GM12873 (cell line): ENCODE measurements at regions not wholly inside any gene's neighbourhood (a gene's known extent, or its start where the extent isn't known, plus 50 kb on each side); places are given as distances from the start of the nearest gene placed in this dataset.

Experiments used
- TF ChIP-seq, protein P1 (sequence below): IDR thresholded peaks from 2 replicates; pipeline ENCODE4 v1.5.1; 2012; ENCODE audit warnings: low read depth, mild to moderate bottlenecking, moderate library complexity, low read length, control low read depth; ENCODE audit not compliant: insufficient read depth; ENCODE audit errors: missing control alignments

DNA sequence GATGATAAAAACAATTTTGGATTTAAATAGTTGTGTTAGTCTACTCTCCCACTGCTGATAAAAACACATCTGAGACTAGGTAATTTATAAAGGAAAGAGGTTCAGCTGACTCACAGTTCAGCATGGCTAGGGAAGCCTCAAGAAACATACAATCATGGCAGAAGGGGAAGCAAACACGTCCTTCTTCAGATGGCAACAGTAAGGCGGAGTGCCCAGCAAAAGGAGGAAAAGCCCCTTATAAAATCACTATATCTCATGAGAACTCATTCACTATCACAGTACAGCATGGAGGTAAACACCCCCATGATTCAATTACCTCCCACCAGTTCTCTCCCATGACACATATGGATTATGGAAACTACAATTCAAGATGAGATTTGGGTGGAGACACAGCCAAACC, 632.1 kb downstream of the SLC16A7 start:
- TF ChIP-seq, protein P1, sequence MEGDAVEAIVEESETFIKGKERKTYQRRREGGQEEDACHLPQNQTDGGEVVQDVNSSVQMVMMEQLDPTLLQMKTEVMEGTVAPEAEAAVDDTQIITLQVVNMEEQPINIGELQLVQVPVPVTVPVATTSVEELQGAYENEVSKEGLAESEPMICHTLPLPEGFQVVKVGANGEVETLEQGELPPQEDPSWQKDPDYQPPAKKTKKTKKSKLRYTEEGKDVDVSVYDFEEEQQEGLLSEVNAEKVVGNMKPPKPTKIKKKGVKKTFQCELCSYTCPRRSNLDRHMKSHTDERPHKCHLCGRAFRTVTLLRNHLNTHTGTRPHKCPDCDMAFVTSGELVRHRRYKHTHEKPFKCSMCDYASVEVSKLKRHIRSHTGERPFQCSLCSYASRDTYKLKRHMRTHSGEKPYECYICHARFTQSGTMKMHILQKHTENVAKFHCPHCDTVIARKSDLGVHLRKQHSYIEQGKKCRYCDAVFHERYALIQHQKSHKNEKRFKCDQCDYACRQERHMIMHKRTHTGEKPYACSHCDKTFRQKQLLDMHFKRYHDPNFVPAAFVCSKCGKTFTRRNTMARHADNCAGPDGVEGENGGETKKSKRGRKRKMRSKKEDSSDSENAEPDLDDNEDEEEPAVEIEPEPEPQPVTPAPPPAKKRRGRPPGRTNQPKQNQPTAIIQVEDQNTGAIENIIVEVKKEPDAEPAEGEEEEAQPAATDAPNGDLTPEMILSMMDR = no peak

DNA sequence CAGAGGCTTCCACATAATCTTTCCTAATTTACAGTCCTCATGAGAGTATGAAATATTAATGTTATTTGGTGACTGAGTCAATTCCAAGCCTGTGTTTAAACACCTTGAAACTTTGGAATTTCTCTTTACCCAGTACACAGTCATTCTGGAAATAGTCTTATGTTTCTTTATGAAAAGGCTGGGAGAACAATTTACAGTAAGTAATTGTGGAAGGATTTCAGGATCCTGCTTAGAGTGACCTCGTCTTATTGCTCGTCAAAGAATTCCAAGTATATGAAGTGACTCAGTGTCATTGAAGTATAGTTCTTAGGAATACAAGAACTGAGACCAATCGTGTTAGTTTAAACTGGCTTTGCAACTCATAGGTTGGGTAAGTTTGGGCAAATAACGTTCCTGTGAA, 634.2 kb downstream of the SLC16A7 start:
- TF ChIP-seq, protein P1 = no peak

DNA sequence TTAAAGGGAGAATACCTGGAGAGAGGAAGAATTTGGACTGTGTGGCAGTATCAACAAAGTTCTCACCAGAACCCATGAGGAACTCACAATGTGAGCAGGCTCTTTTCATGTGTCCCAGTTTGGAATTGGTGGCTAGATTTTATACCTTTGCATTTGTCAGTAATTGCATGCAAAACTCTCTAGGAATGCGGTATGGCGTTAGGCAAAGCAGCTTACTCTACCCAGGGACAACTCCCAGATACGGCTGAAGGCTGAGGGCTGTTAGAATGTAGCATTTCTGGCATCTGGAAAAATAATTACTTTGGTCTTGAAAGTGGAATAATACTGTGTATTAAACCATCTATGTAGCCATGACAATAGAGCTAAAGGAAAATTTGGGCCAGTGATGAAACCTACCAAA, 635.5 kb downstream of the SLC16A7 start:
- TF ChIP-seq, protein P1 = no peak

DNA sequence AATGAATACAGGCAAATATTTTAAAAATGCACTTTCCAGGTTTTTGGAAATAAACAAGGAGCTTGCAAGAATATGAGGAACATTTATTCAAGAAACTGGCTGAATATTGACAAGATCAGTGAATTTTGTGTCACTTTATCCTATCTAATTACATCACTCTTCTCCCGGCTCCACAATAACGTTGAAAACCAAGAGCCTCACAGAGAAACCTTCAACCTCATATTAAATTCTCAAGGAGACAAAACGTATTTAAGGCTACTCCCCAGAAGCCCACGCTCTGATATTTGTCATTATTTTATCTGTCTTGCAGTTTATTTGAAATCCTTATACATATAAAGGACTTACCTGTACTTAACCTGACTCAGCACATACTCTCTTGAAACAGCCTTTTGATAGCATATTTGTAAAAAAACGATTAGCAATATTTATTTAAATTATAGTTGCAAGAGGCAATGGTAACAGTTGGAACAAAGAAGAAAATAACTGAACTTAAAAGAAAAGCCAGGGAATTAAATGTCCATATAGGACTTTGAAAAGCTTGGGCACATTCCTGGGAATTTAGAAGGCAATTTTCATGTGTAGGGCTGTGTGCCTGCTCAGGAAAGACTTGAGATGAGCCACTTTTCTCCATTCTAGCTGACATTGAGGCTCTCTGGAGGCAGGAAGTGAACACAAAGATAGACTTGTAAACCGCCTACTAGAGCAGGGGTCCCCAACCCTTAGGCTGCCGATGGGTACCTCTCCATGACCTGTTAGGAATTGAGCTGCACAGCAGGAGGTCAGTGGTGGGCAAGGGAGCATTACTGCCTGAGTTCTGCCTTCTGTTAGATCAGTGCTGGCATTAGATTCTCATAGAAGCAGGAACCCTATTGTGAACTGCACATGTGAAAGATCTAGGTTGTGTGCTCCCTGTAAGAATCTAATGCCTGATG, 636.4 kb downstream of the SLC16A7 start:
- TF ChIP-seq, protein P1 = no peak

DNA sequence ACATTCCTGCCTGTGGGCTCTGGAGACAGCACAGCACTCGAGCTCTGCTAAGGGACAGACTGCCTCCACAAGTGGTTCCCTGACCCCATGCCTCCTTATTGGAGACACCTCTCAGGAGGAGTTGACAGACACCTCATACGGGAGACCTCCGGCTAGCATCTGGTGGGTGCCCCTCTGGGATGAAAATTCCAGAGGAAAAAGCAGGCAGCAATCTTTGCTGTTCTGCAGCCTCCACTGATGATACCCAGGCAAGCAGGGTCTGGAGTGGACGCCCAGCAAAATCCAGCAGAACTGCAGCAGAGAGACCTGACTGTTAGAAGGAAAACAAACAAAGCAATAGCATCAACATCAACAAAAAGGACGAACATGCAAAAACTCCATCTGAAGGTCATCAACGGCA, 639.4 kb downstream of the SLC16A7 start:
- TF ChIP-seq, protein P1 = no peak

DNA sequence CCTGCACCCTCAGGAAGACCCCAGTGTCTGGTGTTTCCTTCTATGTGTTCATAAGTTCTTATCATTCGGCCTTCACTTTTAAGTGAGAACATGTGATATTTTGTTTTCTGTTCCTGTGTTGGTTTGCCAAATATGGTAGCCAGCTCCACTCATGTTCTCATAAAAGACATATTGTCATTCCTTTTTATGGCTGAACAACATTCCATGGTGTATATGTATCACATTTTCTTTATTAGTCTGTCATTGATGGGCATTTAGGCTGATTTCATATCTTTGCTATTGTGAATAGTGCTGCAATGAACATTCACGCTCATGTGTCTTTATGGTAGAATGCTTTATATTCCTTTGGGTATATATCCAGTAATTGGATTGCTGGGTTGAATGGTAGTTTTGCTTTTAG, 645.1 kb downstream of the SLC16A7 start:
- TF ChIP-seq, protein P1 = no peak

DNA sequence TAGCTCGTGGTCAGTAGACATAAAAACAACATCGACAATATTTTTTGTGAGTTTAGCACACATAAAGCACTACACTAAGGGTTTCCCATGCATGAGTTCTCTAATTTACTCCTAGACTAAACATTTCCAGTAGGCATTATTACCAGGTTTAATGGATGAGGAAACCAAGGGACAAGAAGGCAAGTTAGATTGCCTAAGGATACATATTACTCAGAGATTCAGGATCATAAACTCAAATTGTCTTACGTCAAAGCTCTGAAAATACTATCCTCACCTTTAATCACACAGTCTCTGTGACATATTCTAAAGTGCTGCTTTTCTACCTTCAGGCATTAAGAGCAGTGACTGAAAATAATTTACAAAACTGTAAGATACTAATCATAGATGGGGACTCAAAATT, 655.3 kb downstream of the SLC16A7 start:
- TF ChIP-seq, protein P1 = no peak
